ENCODE measurements at regions not wholly inside any gene's neighbourhood (a gene's known extent, or its start where the extent isn't known, plus 50 kb on each side); places are given as distances from the start of the nearest gene placed in this dataset. TPM values are rescaled to one million over a fixed set of nuclear protein-coding genes. Genes with fewer than 3 reads are reported as not detected.

DNA sequence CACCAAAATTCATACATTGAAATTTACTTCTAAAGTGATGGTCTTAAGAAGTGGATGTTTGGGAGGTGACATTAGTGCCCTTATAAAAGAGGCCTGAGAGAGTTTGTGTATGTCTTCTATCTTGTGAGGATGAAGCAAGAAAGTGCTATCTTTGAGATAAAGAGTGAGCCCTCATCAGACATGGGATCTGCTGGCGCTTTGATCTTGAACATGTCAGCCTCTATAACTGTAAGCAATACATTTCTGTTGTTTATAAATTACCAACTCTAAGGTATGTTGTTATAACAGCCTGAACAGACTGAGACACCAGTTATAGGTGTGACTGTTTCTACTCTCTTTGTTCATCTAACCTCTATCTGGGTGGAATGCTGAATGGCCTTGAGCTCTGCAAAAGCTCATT is 54.5 kb upstream of the SETBP1 start:
- DNase-seq (ENCODE audit: low read depth): no peak
- no peak overlapping the region for H3K4me3 ChIP-seq (ENCODE audit: low read depth, low read length)
- TF ChIP-seq, protein P1, sequence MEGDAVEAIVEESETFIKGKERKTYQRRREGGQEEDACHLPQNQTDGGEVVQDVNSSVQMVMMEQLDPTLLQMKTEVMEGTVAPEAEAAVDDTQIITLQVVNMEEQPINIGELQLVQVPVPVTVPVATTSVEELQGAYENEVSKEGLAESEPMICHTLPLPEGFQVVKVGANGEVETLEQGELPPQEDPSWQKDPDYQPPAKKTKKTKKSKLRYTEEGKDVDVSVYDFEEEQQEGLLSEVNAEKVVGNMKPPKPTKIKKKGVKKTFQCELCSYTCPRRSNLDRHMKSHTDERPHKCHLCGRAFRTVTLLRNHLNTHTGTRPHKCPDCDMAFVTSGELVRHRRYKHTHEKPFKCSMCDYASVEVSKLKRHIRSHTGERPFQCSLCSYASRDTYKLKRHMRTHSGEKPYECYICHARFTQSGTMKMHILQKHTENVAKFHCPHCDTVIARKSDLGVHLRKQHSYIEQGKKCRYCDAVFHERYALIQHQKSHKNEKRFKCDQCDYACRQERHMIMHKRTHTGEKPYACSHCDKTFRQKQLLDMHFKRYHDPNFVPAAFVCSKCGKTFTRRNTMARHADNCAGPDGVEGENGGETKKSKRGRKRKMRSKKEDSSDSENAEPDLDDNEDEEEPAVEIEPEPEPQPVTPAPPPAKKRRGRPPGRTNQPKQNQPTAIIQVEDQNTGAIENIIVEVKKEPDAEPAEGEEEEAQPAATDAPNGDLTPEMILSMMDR (IDR thresholded peaks at IDR 0.05; ENCODE audit: insufficient read depth, low read length): no peak

DNA sequence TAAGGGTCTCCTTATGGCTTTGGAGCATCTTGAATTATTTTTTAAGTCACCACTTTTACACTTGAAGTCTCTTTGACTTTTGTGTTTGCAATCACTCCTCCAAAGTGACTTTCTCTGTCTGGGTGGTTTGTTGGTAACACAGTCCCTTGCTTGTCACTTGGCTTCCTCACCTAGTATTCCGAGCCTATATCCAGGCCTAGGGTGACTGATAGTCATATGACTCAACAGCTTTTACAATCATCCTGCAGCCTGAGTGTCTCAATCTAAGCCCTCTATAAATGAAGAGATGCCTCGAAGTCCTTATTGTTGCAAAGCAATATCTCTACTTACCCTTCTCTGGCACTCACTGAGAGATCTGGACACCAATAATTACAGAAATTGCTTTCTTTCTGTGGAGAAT is 53.9 kb upstream of the SETBP1 start:
- TF ChIP-seq, protein P1 (IDR thresholded peaks at IDR 0.05; ENCODE audit: insufficient read depth, low read length): no peak
- no peak for DNase-seq (ENCODE audit: low read depth)

DNA sequence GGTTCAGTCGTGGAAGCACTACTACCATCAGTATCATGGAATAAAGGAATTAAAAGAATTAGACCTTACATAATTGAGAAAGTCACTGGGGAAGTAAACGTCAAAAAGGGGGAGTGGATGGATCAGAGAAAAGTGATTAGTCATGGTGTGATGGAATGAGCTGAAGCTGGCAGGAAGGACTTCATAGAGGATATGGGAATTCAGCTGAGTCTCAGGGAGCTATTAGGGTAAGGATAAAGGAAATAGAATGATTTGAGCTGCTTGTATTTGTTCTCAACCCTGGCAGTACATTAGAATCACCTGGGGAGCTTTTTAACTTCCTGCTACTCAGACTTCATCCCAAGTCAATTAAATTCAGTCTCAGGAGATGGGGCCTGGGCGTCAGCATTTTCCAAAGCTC is 53.4 kb upstream of the SETBP1 start:
- TF ChIP-seq, protein P1 (IDR thresholded peaks at IDR 0.05; ENCODE audit: insufficient read depth, low read length): no peak
- no peak overlapping the region for H3K4me3 ChIP-seq (ENCODE audit: low read depth, low read length)
- DNase-seq (ENCODE audit: low read depth): peak; percentile 73

More for the DNA sequence above, 53.9 kb upstream of the SETBP1 start:
- no peak overlapping the region for H3K4me3 ChIP-seq (ENCODE audit: low read depth, low read length)

DNA sequence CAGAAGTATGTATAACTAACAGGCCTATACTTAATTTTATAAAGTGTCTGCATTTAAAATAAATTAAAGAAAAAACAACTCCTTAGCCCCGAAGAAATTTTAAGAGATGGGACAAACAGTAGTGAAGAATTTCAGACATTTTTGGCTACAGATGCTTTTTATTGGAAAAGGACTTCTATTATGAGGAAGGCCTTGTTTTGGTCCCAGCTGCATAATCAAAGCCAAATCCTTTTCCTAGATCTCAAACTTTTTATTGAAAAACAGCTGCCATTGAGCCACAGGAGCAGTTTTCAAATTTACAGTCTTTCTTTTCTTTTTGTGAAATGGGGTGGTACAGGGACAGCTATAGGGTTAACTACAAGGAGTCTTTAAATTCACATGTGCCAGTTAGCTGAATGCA is 51.3 kb upstream of the SETBP1 start:
- no peak for DNase-seq (ENCODE audit: low read depth)
- TF ChIP-seq, protein P1 (IDR thresholded peaks at IDR 0.05; ENCODE audit: insufficient read depth, low read length): no peak
- no peak overlapping the region for H3K4me3 ChIP-seq (ENCODE audit: low read depth, low read length)

DNA sequence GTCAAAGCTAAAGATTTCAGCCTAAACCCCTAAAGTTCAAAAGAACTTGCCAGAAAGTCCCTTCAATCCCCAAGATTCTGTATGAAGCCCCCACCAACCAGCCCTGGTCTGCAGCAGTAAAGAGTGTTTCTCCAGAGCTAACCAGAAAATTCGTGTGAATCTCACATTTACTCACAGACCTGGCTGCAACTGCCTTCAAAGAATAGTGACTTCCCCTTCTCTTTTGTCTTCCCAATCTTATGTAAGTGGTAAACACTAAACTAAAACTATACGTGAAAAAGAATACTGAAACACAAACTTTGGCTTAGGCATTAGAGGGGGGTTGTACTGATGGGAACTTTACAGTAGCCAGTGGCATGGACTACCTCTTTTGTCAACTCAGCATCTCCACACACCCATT is 50.6 kb upstream of the SETBP1 start:
- DNase-seq (ENCODE audit: low read depth): no peak
- H3K4me3 ChIP-seq (ENCODE audit: low read depth, low read length): no peak overlapping the region
- TF ChIP-seq, protein P1 (IDR thresholded peaks at IDR 0.05; ENCODE audit: insufficient read depth, low read length): no peak

Small RNA genes lying in the stretch of these regions (small RNA-seq; reads per million reads assigned to genes)
- not detected for gene RNA5SP455

Data from fibroblast of the aortic adventitia (primary cell).